ENCODE measurements at regions not wholly inside any gene's neighbourhood (a gene's known extent, or its start where the extent isn't known, plus 50 kb on each side); places are given as distances from the start of the nearest gene placed in this dataset.
"Not testable (repeated sequence)": the region's sequence is repeated elsewhere in the genome, so short reads cannot be mapped to it uniquely, and the experiment has no call there.

GRCh38 chr16:48054881-48055601 lies 100.8 kb downstream of the ABCC12 start:
- DNase-seq (ENCODE audit: low read depth) = peak; percentile 3

GRCh38 chr16:48053418-48053745 lies 102.4 kb downstream of the ABCC12 start:
- DNase-seq (ENCODE audit: low read depth) = no peak

- no peak for DNase-seq (ENCODE audit: low read depth)
Observed at GRCh38 chr16:48052731-48053417, 102.9 kb downstream of the ABCC12 start.

GRCh38 chr16:48050871-48051270 lies 104.9 kb downstream of the ABCC12 start:
- no peak for DNase-seq (ENCODE audit: low read depth)

- DNase-seq (ENCODE audit: low read depth) = no peak
Observed at GRCh38 chr16:48049847-48050246, 105.9 kb downstream of the ABCC12 start.

- DNase-seq (ENCODE audit: low read depth) = no peak
Observed at GRCh38 chr16:48047720-48048119, 108.1 kb downstream of the ABCC12 start.

- DNase-seq (ENCODE audit: low read depth) = no peak
Observed at GRCh38 chr16:48047241-48047640, 108.6 kb downstream of the ABCC12 start.

GRCh38 chr16:48044117-48044516 lies 111.7 kb downstream of the ABCC12 start:
- DNase-seq (ENCODE audit: low read depth) = no peak

- DNase-seq (ENCODE audit: low read depth) = no peak
Observed at GRCh38 chr16:48041981-48042421, 113.8 kb downstream of the ABCC12 start.

- DNase-seq (ENCODE audit: low read depth) = no peak
Observed at GRCh38 chr16:48035142-48035541, 120.7 kb downstream of the ABCC12 start.

- DNase-seq (ENCODE audit: low read depth) = no peak
Observed at GRCh38 chr16:48030926-48031325, 124.9 kb downstream of the ABCC12 start.

- DNase-seq (ENCODE audit: low read depth) = no peak
Observed at GRCh38 chr16:48029768-48030167, 126.0 kb downstream of the ABCC12 start.

- DNase-seq (ENCODE audit: low read depth) = no peak
Observed at GRCh38 chr16:48025359-48025758, 130.4 kb downstream of the ABCC12 start.

GRCh38 chr16:48024042-48024441 lies 131.8 kb downstream of the ABCC12 start:
- no peak for DNase-seq (ENCODE audit: low read depth)

- no peak for DNase-seq (ENCODE audit: low read depth)
Observed at GRCh38 chr16:48022496-48022895, 133.3 kb downstream of the ABCC12 start.

- not testable (repeated sequence) for DNase-seq (ENCODE audit: low read depth)
Observed at GRCh38 chr16:48020617-48021016, 135.2 kb downstream of the ABCC12 start.

GRCh38 chr16:48014349-48015135 lies 141.3 kb downstream of the ABCC12 start:
- no peak for DNase-seq (ENCODE audit: low read depth)

- DNase-seq (ENCODE audit: low read depth) = no peak
Observed at GRCh38 chr16:48013491-48013901, 142.3 kb downstream of the ABCC12 start.

- DNase-seq (ENCODE audit: low read depth) = no peak
Observed at GRCh38 chr16:48011878-48012658, 143.7 kb downstream of the ABCC12 start.

GRCh38 chr16:48011466-48011865 lies 144.3 kb downstream of the ABCC12 start:
- DNase-seq (ENCODE audit: low read depth) = no peak

GRCh38 chr16:48008011-48008525 lies 147.7 kb downstream of the ABCC12 start:
- DNase-seq (ENCODE audit: low read depth) = no peak

GRCh38 chr16:48004141-48004695 lies 151.6 kb downstream of the ABCC12 start:
- DNase-seq (ENCODE audit: low read depth) = no peak
